Stimulated activated CD4-positive, alpha-beta T cell treated with anti-CD3 and anti-CD28 coated beads, Interleukin-15, amount 100 ng/mL, for 24 hours (primary cell): ENCODE measurements at regions not wholly inside any gene's neighbourhood (a gene's known extent, or its start where the extent isn't known, plus 50 kb on each side); places are given as distances from the start of the nearest gene placed in this dataset.
"Not testable (repeated sequence)": the region's sequence is repeated elsewhere in the genome, so short reads cannot be mapped to it uniquely, and the experiment has no call there.

Source experiments
- DNase-seq: peaks from one replicate; pipeline ENCODE4 v3.0.0-alpha.2; 2020

- DNase-seq: not testable (repeated sequence)
Observed at GRCh38 chr6:112887424-112887823, 540.3 kb downstream of the RFPL4B start.

GRCh38 chr6:112899541-112899940 is 552.4 kb downstream of the RFPL4B start:
- no peak for DNase-seq

- DNase-seq: no peak
Observed at GRCh38 chr6:112903361-112903760, 556.2 kb downstream of the RFPL4B start.

GRCh38 chr6:112906726-112907125 is 559.6 kb downstream of the RFPL4B start:
- DNase-seq: no peak

- DNase-seq: no peak
Observed at GRCh38 chr6:112909781-112910180, 562.7 kb downstream of the RFPL4B start.

GRCh38 chr6:112910256-112910655 is 563.1 kb downstream of the RFPL4B start:
- DNase-seq: no peak

- DNase-seq: no peak
Observed at GRCh38 chr6:112911959-112912358, 564.8 kb downstream of the RFPL4B start.

GRCh38 chr6:112912416-112913101 is 565.4 kb downstream of the RFPL4B start:
- no peak for DNase-seq

- not testable (repeated sequence) for DNase-seq
Observed at GRCh38 chr6:112919744-112920143, 572.6 kb downstream of the RFPL4B start.

GRCh38 chr6:112920994-112921393 is 573.9 kb downstream of the RFPL4B start:
- no peak for DNase-seq

GRCh38 chr6:112923940-112924587 is 576.9 kb downstream of the RFPL4B start:
- no peak for DNase-seq

GRCh38 chr6:112925702-112926101 is 578.6 kb downstream of the RFPL4B start:
- no peak for DNase-seq

- DNase-seq: no peak
Observed at GRCh38 chr6:112927641-112928320, 580.7 kb downstream of the RFPL4B start.

- no peak for DNase-seq
Observed at GRCh38 chr6:112929641-112930040, 582.5 kb downstream of the RFPL4B start.

- DNase-seq: no peak
Observed at GRCh38 chr6:112931832-112932231, 584.7 kb downstream of the RFPL4B start.

GRCh38 chr6:112933947-112934346 is 586.8 kb downstream of the RFPL4B start:
- DNase-seq: no peak

GRCh38 chr6:112934433-112935327 is 587.5 kb downstream of the RFPL4B start:
- no peak for DNase-seq

- no peak for DNase-seq
Observed at GRCh38 chr6:112935402-112936078, 588.4 kb downstream of the RFPL4B start.

GRCh38 chr6:112936079-112936472 is 588.9 kb downstream of the RFPL4B start:
- DNase-seq: no peak

GRCh38 chr6:112936504-112936903 is 589.4 kb downstream of the RFPL4B start:
- no peak for DNase-seq

- DNase-seq: not testable (repeated sequence)
Observed at GRCh38 chr6:112937690-112938089, 590.6 kb downstream of the RFPL4B start.

- no peak for DNase-seq
Observed at GRCh38 chr6:112938650-112939049, 591.5 kb downstream of the RFPL4B start.
